Fibroblast of peridontal ligament (primary cell): ENCODE measurements at regions not wholly inside any gene's neighbourhood (a gene's known extent, or its start where the extent isn't known, plus 50 kb on each side); places are given as distances from the start of the nearest gene placed in this dataset.
"Not testable (repeated sequence)": the region's sequence is repeated elsewhere in the genome, so short reads cannot be mapped to it uniquely, and the experiment has no call there.

ENCODE experiments used
- DNase-seq: peaks from one replicate; pipeline ENCODE4 v3.0.0-alpha.2; 2010; ENCODE audit errors: extremely low read depth

DNA sequence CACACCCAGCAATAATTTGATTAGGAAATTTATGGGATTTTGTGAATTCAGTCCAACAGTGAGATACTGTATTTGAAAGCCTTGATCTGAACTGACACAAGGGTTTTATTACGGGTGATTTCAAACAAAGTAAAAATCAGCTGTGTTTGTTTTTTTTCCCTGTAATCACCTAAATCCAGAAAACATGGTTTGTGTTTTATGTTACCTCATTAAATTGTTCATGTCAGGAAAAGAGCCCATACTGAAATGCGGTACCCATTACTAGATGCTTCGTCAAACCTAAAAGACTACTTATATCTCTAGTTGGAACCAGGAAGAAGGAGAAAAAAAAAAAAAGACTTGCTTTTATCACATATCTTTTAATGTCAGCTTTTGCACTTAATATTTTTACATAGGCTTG, 811.9 kb upstream of the RGS18 start:
- DNase-seq, result peak; percentile 20

GRCh38 chr1:191348328-191348727, 809.9 kb upstream of the RGS18 start:
- DNase-seq, result no peak

- DNase-seq, result no peak
Observed at GRCh38 chr1:191350938-191351337, 807.3 kb upstream of the RGS18 start.

DNA sequence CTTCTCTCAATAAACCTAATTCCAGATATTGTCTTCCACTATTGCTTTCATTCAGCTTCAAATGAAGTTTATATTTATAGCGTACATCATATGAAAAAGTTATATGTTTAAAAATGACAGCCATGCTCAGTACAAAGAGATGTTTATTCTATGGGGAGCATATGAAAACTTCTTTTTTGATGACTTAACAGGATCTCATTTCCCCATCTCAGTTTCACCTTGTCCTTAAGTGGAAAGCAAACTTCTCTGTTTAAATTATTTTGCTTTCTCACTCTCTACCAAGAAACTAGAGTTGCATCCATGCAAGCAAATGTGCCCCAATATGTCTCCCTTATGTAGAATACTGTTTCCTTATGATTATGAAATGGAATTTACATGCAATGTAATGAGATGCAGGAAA, 799.5 kb upstream of the RGS18 start:
- DNase-seq, result no peak

GRCh38 chr1:191366686-191367085, 791.6 kb upstream of the RGS18 start:
- DNase-seq, result no peak

DNA sequence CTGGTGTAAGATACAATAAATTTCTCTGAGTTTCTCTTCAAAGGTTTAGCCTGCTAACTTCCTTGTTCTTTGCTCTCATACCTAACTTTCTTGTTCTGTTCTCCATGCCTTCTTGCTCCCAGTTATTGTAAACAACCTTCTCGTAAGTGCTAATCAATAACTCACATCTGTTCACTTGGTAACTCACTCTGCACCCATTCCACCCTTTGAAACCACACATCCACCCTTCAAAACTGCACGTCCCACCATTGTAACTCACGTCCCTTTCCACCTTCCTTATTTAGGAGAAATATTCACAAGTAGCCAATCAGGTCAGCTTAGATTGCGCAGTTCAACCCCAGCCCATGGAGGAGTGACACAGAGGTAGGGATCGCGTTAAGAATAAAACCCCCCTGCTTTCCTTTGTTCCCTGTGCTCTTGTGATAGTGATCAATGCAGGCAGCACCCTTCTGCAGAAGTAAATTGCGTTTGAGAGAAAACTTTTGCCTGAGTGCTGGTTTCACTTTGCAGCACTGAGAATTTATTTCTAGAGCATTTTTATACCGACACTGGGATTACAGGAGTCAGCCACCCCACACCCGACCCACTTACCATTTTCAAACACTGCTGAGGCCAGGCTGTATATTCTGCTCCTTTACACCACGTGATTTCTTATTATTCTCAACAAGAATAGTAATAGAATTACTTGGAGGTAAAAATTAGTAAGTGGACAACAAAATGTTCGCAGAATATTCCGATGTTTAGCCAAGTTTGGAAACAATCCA, 789.2 kb upstream of the RGS18 start:
- DNase-seq, result no peak

DNA sequence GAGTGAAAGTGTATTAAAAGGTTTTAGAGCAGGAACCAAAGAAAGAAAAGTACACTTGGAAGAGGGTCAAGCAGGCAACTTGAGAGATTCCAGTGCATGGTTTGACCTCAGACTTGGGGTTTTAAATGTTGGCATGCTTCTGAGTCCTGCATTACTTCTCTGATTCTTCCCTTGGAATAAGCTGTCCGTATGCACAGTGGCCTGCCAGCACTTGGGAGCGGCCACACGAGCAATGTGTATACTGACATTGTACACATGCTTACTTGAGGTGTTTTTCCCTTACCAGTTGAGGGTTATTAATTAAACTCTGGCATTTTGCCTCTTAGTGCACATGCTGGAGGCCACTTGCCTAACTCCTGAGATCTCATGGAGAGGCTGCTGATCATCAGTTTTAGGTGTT, 786.6 kb upstream of the RGS18 start:
- peak; percentile 64 for DNase-seq

- no peak for DNase-seq
Observed at GRCh38 chr1:191388283-191388682, 770.0 kb upstream of the RGS18 start.

DNA sequence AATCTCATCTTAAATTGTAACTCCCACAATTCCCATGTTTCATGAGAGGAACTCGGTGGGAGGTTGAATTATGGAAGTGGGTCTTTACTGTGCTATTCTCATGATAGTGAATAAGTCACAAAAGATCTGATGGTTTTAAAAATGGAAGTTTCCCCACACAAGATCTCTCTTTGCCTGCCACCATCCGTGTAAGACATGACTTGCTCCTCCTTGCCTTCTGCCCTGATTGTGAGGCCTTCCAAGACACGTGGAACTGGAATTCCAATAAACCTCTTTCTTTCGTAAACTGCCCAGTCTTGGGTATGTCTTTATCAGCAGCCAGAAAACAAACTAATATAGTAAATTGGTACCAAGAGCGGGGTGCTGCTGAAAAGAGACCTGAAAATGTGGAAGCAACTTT, 761.6 kb upstream of the RGS18 start:
- DNase-seq, result no peak

DNA sequence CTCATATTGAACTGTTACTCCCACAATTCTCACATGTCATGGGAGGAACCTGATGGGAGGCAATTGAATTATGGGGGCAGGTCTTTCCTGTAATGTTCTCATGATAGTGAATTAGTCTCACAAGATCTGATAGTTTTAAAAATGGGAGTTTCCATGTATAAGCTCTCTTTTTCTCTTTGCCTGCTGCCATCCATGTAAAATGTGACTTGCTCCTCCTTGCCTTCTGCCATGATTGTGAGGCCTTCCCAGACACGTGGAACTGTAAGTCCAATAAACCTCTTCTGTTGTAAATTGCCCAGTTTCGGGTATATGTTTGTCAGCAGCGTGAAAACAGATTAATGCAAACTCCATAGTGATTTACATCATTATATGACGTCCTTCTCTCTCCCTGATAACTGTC, 759.7 kb upstream of the RGS18 start:
- no peak for DNase-seq

DNA sequence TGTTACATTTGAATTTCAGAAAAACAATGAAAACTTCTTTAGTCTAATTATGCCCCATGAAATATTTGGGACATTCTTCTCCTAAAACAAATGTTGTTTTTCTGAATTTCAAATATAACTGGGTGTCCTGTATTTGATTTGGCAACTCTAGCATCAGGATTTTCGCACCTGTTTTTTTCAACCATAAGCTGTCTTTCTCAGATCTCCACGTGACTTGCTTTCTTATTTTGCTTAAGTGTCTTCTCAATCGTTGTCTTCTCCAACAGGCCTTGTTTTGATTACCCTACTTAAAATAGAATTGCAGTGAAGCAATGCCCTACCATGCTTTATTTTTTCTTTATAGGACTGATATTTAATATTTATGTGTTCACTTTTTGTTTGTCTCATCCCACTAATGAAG, 752.8 kb upstream of the RGS18 start:
- no peak for DNase-seq

DNA sequence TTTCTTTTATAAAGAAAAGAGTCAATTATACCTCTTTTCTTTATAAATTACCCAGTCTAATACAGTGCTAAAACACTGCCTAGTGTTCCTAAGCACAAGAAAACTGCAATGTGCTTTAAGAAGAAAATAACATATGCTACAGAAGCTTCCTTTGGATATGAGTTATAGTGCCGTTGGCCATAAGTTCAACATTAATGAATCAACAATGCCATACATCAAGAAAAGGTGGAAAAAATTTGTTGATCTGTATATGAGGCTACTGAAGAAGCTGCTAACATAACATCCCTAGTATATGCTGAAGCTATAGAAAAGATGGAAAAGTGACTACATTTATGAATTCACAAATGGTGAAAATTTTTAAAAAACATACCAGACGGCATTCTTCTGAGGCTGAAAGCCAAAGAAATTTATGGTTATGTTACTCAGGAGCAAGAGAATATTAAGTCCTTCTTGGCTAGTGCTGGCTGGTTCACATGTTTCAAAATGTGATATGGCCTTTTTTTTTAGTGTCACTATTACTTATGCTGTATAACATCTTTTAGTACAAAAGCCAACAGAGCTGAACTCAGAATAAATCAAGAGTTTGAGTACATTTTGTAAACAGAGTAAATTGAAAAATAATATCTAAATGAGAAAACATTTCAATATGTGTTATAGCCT, 743.2 kb upstream of the RGS18 start:
- DNase-seq, result no peak

GRCh38 chr1:191419842-191420241, 738.4 kb upstream of the RGS18 start:
- DNase-seq, result no peak

GRCh38 chr1:191427593-191427992, 730.7 kb upstream of the RGS18 start:
- no peak for DNase-seq

DNA sequence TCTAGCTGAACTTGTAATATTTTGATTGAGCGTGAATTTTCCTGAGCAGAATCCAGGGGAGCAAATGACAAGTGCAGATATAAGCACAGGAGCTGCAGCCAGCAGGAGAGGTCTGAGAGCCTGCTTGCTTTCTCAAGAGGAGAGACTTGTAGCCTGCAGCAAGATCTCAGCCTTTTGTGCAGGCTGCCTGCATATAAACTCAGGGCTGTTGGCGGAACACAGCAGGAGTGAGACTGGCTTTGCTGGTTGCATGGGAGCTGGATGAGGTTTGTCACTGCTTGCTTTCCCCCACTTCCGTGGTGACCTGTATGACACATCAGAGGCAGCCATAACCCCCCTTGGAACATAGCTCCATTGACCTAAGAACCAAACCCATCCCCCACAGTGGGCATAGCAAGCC, 725.4 kb upstream of the RGS18 start:
- no peak for DNase-seq

- DNase-seq, result no peak
Observed at GRCh38 chr1:191438979-191439378, 719.3 kb upstream of the RGS18 start.

DNA sequence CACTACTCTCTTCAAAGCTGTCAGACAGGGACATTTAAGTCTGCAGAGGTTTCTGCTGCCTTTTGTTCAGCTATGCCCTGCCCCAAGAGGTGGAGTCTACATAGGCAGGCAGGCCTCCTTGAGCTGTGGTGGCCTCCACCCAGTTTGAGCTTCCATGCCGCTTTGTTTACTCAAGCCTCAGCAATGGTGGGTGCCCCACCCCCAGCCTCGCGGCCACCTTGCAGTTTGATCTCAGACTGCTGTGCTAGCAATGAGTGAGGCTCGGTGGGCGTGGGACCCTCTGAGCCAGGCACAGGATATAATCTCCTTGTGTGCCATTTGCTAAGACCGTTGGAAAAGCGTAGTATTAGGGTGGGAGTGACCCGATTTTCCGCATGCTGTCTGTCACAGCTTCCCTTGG, 710.0 kb upstream of the RGS18 start:
- not testable (repeated sequence) for DNase-seq

DNA sequence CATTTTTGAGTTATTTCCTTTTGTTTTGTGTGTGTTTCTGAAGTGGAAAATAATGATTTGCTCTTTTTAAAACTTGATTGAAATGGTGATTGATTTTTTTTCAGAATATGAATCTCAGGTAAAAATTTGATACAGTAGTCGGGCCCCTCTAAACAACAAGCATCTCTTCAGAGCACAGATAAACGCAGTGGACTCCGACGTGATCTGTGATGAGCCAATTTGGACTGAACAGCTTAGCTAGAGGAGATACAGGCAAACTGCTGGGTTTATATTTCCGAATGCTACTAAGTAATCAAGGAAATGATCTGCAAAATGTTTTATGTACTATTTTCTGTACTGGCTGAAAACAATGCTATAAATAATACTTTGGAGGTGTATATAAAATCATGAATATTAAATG, 705.7 kb upstream of the RGS18 start:
- no peak for DNase-seq

- no peak for DNase-seq
Observed at GRCh38 chr1:191453487-191453886, 704.8 kb upstream of the RGS18 start.

DNA sequence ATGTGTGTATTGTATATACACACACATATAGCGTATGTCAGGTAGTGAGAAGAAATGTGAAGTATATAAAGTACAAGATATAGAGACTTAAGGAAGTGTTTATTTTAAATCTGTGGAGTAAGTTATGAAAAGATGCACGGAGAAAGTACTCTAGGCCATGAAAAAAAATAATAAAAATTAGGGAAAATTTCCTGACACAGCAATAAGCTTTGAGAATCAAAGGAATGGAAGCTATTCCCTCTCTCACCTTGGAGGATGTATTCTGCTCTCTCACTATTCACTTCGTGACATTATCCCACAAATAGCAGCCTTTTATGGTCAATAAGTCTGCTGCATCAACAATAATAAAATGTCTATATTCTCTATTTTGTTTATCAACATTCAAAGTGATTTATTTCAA, 700.4 kb upstream of the RGS18 start:
- DNase-seq, result no peak

DNA sequence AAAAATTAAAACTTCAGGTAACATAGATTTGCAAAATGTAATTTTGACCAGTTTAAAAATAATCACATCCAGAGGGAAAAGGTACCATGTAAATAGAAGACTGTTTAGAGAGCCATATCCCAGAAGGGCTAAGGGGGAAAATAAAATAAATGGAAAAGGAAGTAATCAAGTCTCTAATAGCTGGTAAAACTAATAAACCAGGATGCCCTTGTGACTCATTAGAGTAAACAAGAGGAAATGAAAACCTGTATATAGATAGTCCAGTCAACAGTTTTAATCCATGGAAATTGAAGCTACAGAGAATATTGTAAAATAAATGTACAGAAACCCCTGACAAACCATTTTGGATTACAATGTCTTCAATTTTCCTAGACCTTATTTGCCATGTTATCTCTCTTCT, 698.0 kb upstream of the RGS18 start:
- DNase-seq, result no peak

- no peak for DNase-seq
Observed at GRCh38 chr1:191483988-191484387, 674.3 kb upstream of the RGS18 start.

DNA sequence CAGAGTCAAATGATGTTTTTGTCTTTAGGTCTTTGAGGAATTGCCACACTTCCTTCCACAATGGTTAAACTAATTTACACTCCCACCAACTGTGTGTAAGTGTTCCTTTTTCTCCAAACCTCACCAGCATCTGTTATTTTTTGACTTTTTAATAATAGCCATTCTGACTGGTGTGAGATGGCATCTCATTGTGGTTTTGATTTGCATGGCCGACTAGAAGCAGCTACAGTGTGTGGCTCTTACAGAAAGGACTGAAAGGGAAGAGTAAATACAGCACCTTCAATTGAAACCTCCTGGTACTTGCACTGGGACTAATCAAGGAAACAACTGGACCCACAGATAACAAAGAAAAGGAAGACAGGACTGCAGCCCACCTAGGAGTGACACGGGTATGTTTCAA, 668.0 kb upstream of the RGS18 start:
- DNase-seq, result no peak

GRCh38 chr1:191495040-191495439, 663.2 kb upstream of the RGS18 start:
- no peak for DNase-seq
